ENCODE measurements at regions not wholly inside any gene's neighbourhood (a gene's known extent, or its start where the extent isn't known, plus 50 kb on each side); places are given as distances from the start of the nearest gene placed in this dataset.

DNA sequence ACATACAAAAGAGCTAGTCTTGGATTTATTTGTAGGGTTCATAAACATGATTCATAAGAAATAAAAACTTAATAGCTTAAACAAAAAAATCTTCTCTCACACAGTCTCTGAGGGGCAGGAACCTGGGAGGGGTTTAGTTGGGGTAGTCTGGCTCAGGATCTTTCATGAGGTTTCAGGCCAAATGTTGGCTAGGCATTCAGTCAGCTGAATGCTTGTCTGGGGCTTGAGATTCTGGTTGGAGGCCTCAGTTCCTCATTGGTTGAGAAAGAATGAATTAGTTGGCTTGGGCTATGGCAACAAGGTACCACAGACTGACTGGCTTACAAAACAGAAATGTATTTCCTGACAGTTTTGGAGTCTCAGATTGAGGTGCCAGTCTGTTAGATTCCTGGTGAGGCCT lies 74.3 kb downstream of the ANKRD7 start:
- Histone ChIP-seq H3K4me2 (ENCODE audit: low read length) (no peak overlapping the region), H3K27me3 (ENCODE audit: control insufficient read depth, insufficient read depth, low read length) (no peaks in the 10 kb centered on the region), H3K36me3 (ENCODE audit: insufficient read depth, low read length) (no peaks in the 10 kb centered on the region), H3K9me3 (replicated peaks; ENCODE audit: low read length) (no peaks in the 10 kb centered on the region), H3K4me1 (ENCODE audit: control insufficient read depth, insufficient read depth, low read length) (no peaks in the 10 kb centered on the region), H3K9ac (ENCODE audit: low read depth, low read length) (no peak overlapping the region), H3K4me3 (ENCODE audit: low read length) (no peak overlapping the region)

DNA sequence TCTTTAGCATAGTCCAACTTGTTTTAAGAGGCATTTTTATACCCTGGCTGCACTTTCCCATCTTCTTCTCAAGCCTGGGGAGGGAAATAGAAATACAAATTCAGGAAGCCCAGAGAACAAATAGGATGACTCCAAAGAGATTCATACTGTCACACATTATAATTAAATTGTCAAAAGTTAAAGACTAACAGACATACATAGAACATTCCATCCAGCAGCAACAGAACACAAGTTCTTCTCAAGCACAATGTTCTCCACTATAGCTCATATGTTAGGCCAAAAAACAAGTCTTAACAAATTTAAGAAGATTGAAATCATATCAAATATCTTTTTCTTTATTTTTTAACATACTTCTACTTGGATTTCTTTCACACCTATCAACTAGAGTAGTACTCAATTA lies 75.7 kb downstream of the ANKRD7 start:
- Histone ChIP-seq H3K4me3 (ENCODE audit: low read length) (no peak overlapping the region), H3K36me3 (ENCODE audit: insufficient read depth, low read length) (no peaks in the 10 kb centered on the region), H3K27me3 (ENCODE audit: control insufficient read depth, insufficient read depth, low read length) (no peaks in the 10 kb centered on the region), H3K4me2 (ENCODE audit: low read length) (no peak overlapping the region), H3K4me1 (ENCODE audit: control insufficient read depth, insufficient read depth, low read length) (no peaks in the 10 kb centered on the region), H3K9ac (ENCODE audit: low read depth, low read length) (no peak overlapping the region), H3K9me3 (replicated peaks; ENCODE audit: low read length) (no peaks in the 10 kb centered on the region)

DNA sequence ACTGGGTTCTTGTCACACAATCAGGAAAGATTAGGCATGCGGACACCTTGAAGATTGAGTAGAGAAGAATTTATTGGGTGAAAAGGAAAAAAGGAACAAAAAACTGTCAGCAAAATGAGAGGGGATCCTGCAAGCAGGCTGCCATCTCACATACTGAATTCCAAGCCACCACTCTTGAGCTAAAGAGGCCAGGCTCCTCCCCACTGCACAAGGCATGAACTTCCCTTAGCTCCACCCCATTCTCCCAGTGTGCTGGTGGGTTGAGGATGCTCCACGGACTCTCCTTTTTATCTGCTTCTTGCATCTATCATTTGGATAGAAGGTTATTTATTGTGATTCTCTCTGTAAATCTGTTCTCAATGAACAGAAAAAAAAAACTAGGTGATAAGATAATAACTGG lies 79.6 kb downstream of the ANKRD7 start:
- no peak overlapping the region for H3K4me3 ChIP-seq (ENCODE audit: low read length)
- no peaks in the 10 kb centered on the region for H3K9me3 ChIP-seq (replicated peaks; ENCODE audit: low read length)
- H3K4me1 ChIP-seq (ENCODE audit: control insufficient read depth, insufficient read depth, low read length) = no peaks in the 10 kb centered on the region
- H3K4me2 ChIP-seq (ENCODE audit: low read length) = no peak overlapping the region
- H3K9ac ChIP-seq (ENCODE audit: low read depth, low read length) = no peak overlapping the region
- no peaks in the 10 kb centered on the region for H3K36me3 ChIP-seq (ENCODE audit: insufficient read depth, low read length)
- no peaks in the 10 kb centered on the region for H3K27me3 ChIP-seq (ENCODE audit: control insufficient read depth, insufficient read depth, low read length)

DNA sequence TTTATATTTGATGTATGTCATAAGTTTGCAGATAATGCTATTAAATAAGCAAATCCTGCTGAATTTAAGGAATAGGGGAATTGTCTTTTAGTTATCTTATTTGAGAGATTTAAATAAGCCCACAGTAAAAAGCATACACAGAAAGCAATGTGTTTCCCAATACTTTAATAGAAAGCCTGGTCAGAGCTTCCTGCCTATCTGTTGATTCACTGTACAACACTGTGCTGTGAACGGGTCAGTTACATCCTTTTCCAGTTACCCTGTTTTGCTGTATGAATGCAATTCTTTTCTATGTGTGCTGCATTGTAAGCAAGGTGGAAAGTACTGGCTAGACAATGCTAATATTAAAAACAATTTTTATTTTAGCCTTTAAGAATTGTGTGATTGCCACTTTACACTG lies 81.2 kb downstream of the ANKRD7 start:
- Histone ChIP-seq H3K4me3 (ENCODE audit: low read length) (no peak overlapping the region), H3K4me2 (ENCODE audit: low read length) (no peak overlapping the region), H3K9me3 (replicated peaks; ENCODE audit: low read length) (no peaks in the 10 kb centered on the region), H3K9ac (ENCODE audit: low read depth, low read length) (no peak overlapping the region), H3K27me3 (ENCODE audit: control insufficient read depth, insufficient read depth, low read length) (no peaks in the 10 kb centered on the region), H3K4me1 (ENCODE audit: control insufficient read depth, insufficient read depth, low read length) (no peaks in the 10 kb centered on the region), H3K36me3 (ENCODE audit: insufficient read depth, low read length) (no peaks in the 10 kb centered on the region)

DNA sequence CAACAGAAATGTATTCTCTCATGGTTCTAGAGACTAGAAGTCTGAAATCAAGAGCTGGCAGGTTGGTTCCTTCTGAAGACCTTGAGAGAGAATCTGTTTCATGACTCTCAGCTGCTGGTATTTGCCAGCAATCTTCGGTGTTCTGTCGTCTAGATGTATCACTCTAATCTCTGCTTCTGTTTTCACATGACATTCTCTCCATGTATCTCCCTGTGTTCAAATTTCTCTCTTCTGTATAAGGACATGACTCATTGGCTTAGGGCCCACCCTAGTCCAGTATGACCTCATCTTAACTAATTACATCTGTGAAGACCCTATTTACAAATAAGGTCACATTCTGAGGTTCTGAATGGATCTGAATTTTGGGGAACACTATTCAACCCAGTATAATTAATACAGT lies 82.3 kb downstream of the ANKRD7 start:
- H3K27me3 ChIP-seq (ENCODE audit: control insufficient read depth, insufficient read depth, low read length) = no peaks in the 10 kb centered on the region
- H3K36me3 ChIP-seq (ENCODE audit: insufficient read depth, low read length) = no peaks in the 10 kb centered on the region
- no peak overlapping the region for H3K9ac ChIP-seq (ENCODE audit: low read depth, low read length)
- H3K4me2 ChIP-seq (ENCODE audit: low read length) = no peak overlapping the region
- H3K4me1 ChIP-seq (ENCODE audit: control insufficient read depth, insufficient read depth, low read length) = no peaks in the 10 kb centered on the region
- H3K4me3 ChIP-seq (ENCODE audit: low read length) = no peak overlapping the region
- H3K9me3 ChIP-seq (replicated peaks; ENCODE audit: low read length) = no peaks in the 10 kb centered on the region

DNA sequence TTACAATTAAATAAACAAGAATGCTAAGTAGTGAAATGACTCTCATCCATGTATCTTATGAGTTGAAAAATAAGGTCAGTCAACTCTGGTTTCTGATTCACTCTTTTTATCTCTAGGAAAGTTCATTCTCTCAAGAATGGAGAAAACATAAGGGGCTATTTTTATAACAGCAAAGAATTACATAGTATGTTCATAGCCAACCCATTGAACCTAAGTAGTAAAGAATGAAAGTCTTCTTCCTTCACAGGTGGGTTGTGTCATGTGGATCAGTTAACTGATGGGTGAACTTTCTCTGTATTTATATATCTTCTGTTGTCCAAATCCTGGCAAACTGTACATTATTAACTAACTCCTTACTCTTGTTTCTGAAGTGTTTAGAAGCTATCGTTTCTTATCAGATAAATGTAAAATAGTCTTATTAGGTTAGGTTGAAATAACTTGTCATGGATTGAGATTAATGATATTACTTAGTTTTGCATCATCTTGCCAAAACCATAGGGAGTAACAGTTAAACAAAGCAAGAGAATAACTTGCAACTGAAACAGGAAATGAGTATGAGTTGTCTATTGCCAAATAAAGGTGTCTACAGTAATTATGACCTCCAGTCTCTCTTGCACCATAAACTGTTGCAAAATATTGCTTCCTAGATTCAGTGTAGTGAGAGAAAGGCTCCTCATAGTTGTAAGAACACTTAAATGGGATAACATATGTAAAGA lies 86.8 kb downstream of the ANKRD7 start:
- no peak overlapping the region for H3K9ac ChIP-seq (ENCODE audit: low read depth, low read length)
- no peaks in the 10 kb centered on the region for H3K27me3 ChIP-seq (ENCODE audit: control insufficient read depth, insufficient read depth, low read length)
- no peak overlapping the region for H3K4me3 ChIP-seq (ENCODE audit: low read length)
- no peak overlapping the region for H3K4me2 ChIP-seq (ENCODE audit: low read length)
- no peaks in the 10 kb centered on the region for H3K36me3 ChIP-seq (ENCODE audit: insufficient read depth, low read length)
- H3K9me3 ChIP-seq (replicated peaks; ENCODE audit: low read length) = no peaks in the 10 kb centered on the region
- H3K4me1 ChIP-seq (ENCODE audit: control insufficient read depth, insufficient read depth, low read length) = no peaks in the 10 kb centered on the region

DNA sequence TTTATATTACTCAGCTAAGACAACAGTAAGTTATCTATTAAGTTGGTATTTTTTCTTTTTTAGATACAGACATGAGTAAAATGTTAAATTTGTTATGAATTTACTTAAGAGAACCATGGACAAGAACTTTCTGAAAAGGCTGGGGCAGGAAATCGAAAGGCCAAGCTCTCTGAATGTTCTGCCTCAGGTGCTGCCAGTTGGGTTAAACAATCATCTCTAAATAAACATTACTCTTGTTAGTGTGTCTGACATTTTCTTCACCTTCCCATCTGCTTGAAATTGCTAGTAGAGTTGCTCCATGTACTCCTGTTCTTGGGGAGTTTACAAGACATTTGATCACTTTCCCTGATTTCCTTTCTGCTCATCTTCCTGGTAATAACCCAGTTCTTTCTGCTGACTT lies 87.5 kb downstream of the ANKRD7 start:
- no peak overlapping the region for H3K4me3 ChIP-seq (ENCODE audit: low read length)
- H3K9me3 ChIP-seq (replicated peaks; ENCODE audit: low read length) = no peaks in the 10 kb centered on the region
- H3K9ac ChIP-seq (ENCODE audit: low read depth, low read length) = no peak overlapping the region
- no peaks in the 10 kb centered on the region for H3K27me3 ChIP-seq (ENCODE audit: control insufficient read depth, insufficient read depth, low read length)
- no peak overlapping the region for H3K4me2 ChIP-seq (ENCODE audit: low read length)
- no peaks in the 10 kb centered on the region for H3K4me1 ChIP-seq (ENCODE audit: control insufficient read depth, insufficient read depth, low read length)
- no peaks in the 10 kb centered on the region for H3K36me3 ChIP-seq (ENCODE audit: insufficient read depth, low read length)

DNA sequence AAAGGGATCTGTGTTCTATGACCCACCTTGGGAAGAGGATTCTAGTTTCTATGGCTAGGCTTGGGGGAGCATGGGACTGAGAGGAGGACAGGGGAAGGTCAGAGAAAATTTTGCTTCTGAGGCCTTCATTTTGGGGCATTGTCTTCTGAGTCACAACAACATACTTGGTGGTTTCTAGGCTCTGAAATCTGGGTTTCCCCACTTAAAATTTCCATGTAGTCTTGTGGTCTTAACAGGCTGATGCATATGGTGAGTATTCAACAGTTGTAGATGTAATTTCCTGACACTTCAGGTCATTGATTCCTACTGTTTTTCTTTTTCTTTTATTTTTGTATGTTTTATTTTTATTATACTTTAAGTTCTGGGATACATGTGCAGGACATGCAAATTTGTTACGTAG lies 88.5 kb downstream of the ANKRD7 start:
- H3K9me3 ChIP-seq (replicated peaks; ENCODE audit: low read length) = no peaks in the 10 kb centered on the region
- no peak overlapping the region for H3K9ac ChIP-seq (ENCODE audit: low read depth, low read length)
- no peaks in the 10 kb centered on the region for H3K27me3 ChIP-seq (ENCODE audit: control insufficient read depth, insufficient read depth, low read length)
- H3K4me3 ChIP-seq (ENCODE audit: low read length) = no peak overlapping the region
- H3K4me1 ChIP-seq (ENCODE audit: control insufficient read depth, insufficient read depth, low read length) = no peaks in the 10 kb centered on the region
- no peak overlapping the region for H3K4me2 ChIP-seq (ENCODE audit: low read length)
- H3K36me3 ChIP-seq (ENCODE audit: insufficient read depth, low read length) = no peaks in the 10 kb centered on the region

DNA sequence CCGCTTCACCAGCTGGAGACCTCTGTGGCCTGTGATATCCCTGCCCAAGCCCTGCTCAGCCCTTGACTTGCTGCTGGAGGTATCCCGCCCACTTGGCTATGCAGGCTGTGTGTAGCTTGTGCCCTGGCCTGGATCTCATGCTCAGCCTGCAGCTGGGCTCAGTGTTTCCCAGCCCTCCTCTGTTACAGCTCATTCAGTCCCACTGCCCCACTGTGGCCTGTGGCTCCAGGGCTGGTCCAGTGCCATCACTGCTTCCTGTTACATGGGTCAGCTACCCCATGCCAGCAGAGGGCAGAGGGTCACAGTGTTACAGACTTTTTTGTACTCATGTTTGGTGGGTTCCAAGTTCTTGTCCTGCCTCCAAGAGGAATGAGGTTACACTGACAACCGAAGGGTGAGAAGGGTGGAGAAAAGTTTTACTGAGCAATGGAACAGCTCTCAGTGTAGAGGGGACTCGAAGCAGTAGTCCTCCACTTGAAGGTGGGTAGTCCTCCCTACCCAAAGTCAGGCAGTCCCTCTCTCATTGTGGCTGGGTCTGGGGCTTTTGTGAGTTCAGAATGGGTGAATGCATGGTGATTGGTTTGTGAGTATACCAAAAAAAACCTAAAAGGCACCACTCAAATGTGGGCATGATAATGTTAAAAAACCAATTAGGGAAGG lies 100.4 kb downstream of the ANKRD7 start:
- Histone ChIP-seq H3K4me2 (ENCODE audit: low read length) (no peak overlapping the region), H3K27me3 (ENCODE audit: control insufficient read depth, insufficient read depth, low read length) (no peaks in the 10 kb centered on the region), H3K9me3 (replicated peaks; ENCODE audit: low read length) (no peaks in the 10 kb centered on the region), H3K4me1 (ENCODE audit: control insufficient read depth, insufficient read depth, low read length) (no peaks in the 10 kb centered on the region), H3K36me3 (ENCODE audit: insufficient read depth, low read length) (no peaks in the 10 kb centered on the region), H3K4me3 (ENCODE audit: low read length) (no peak overlapping the region), H3K9ac (ENCODE audit: low read depth, low read length) (no peak overlapping the region)

DNA sequence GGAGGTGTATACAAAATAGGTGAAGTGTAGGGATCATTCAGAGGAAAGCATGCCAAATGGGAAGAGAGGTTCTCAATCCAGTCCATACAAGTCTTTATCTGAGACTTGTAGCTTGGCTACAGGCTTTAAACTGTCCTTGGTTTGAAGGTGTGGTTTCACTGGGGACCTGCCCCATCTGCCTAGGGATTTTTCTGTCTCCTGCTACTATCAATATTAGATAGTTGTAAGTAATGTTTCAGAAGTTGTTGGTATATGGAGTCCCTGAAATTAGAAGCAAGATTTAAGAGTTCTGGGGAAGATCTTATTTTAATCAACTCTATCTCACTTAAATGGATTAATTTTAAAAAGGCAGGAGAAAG lies 100.9 kb downstream of the ANKRD7 start:
- H3K4me1 ChIP-seq (ENCODE audit: control insufficient read depth, insufficient read depth, low read length) = no peaks in the 10 kb centered on the region
- H3K4me3 ChIP-seq (ENCODE audit: low read length) = no peak overlapping the region
- no peaks in the 10 kb centered on the region for H3K27me3 ChIP-seq (ENCODE audit: control insufficient read depth, insufficient read depth, low read length)
- no peaks in the 10 kb centered on the region for H3K36me3 ChIP-seq (ENCODE audit: insufficient read depth, low read length)
- H3K9ac ChIP-seq (ENCODE audit: low read depth, low read length) = no peak overlapping the region
- no peak overlapping the region for H3K4me2 ChIP-seq (ENCODE audit: low read length)
- no peaks in the 10 kb centered on the region for H3K9me3 ChIP-seq (replicated peaks; ENCODE audit: low read length)

DNA sequence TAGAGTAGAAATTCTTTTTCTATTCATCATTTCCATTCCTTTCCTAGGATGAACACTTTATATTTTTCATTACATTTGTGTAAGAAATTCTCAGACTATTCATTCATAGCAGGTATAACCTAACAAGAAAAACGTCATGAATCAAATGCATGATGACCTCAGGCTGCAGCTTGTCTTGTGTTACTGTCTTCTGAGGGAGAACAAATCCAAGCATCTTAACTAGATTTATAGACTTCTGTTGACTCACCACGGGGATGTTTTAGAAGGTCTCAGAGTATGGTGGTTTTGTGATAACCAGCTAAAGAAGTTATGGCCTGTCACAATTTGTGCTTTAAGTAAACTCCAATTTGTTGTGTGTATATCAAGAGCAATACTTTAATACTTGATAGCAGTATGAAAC lies 102.7 kb downstream of the ANKRD7 start:
- no peaks in the 10 kb centered on the region for H3K9me3 ChIP-seq (replicated peaks; ENCODE audit: low read length)
- no peaks in the 10 kb centered on the region for H3K27me3 ChIP-seq (ENCODE audit: control insufficient read depth, insufficient read depth, low read length)
- no peak overlapping the region for H3K4me3 ChIP-seq (ENCODE audit: low read length)
- no peak overlapping the region for H3K4me2 ChIP-seq (ENCODE audit: low read length)
- no peaks in the 10 kb centered on the region for H3K4me1 ChIP-seq (ENCODE audit: control insufficient read depth, insufficient read depth, low read length)
- H3K36me3 ChIP-seq (ENCODE audit: insufficient read depth, low read length) = no peaks in the 10 kb centered on the region
- no peak overlapping the region for H3K9ac ChIP-seq (ENCODE audit: low read depth, low read length)

DNA sequence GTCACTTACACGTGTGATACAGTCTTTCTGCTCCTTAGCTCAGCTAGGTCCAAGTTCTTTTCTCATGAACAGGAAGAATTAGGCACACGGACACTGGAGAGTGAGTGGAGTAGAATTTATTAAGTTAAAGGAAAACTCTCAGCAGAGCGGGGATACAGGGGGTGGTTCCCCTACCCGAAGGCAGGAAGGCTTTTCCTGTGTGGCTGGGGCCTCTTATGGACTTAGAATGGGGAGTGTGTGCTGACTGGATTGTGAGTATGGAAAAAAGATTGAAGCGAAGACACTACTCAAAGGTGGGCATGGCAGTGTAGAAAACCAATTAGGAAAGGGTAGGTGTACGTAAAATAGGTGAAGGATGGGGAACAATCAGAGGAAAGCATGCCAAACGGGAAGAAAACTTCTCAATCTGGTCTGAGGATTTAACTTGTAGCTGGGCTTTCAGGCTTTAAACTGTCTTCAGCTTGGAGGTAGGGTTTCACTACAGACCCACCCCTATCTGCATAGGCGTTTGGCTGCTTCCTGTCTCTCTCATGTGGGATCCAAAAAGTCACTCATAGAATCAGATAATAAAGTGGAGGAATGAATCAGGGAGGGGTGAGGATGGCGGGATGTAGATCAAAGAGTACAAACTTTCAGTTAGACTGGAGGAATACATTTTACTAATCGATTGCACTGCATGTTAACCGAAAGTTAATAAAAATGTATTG lies 104.2 kb downstream of the ANKRD7 start:
- Histone ChIP-seq H3K9me3 (replicated peaks; ENCODE audit: low read length) (no peaks in the 10 kb centered on the region), H3K4me3 (ENCODE audit: low read length) (no peak overlapping the region)

More for the DNA sequence above, 104.2 kb downstream of the ANKRD7 start:
- no peaks in the 10 kb centered on the region for H3K27me3 ChIP-seq (ENCODE audit: control insufficient read depth, insufficient read depth, low read length)
- no peaks in the 10 kb centered on the region for H3K4me1 ChIP-seq (ENCODE audit: control insufficient read depth, insufficient read depth, low read length)
- no peak overlapping the region for H3K9ac ChIP-seq (ENCODE audit: low read depth, low read length)
- H3K4me2 ChIP-seq (ENCODE audit: low read length) = no peak overlapping the region
- no peaks in the 10 kb centered on the region for H3K36me3 ChIP-seq (ENCODE audit: insufficient read depth, low read length)
